ENCODE measurements at regions not wholly inside any gene's neighbourhood (a gene's known extent, or its start where the extent isn't known, plus 50 kb on each side); places are given as distances from the start of the nearest gene placed in this dataset.

GRCh38 chr9:73780916-73781315 is 629.3 kb downstream of the ANXA1 start:
- H3K9me3 Mint-ChIP-seq = peaks cover 11% of the 10 kb centered on the region
- no peaks in the 10 kb centered on the region for H3K4me1 Mint-ChIP-seq
- H3K36me3 Mint-ChIP-seq = no peaks in the 10 kb centered on the region
- no peak overlapping the region for H3K4me3 Mint-ChIP-seq
- H3K27ac Mint-ChIP-seq = no peak overlapping the region
- TF ChIP-seq CTCF (IDR thresholded peaks at IDR 0.05; ENCODE audit: unreplicated experiment) = no peak
- DNase-seq (ENCODE audit: low spot score in 2 of 2, unreplicated experiment in 2 of 2) = no peak
- no peaks in the 10 kb centered on the region for H3K27me3 Mint-ChIP-seq (ENCODE audit: low read depth)

- Mint-ChIP-seq H3K4me1 (no peaks in the 10 kb centered on the region), H3K36me3 (no peaks in the 10 kb centered on the region), H3K4me3 (no peak overlapping the region), H3K9me3 (peaks cover 24% of the 10 kb centered on the region), H3K27me3 (ENCODE audit: low read depth) (no peaks in the 10 kb centered on the region), H3K27ac (no peak overlapping the region)
- no peak for DNase-seq (ENCODE audit: low spot score in 2 of 2, unreplicated experiment in 2 of 2)
- TF ChIP-seq CTCF (IDR thresholded peaks at IDR 0.05; ENCODE audit: unreplicated experiment) = no peak
Measured at GRCh38 chr9:73782166-73782565, 630.5 kb downstream of the ANXA1 start.

- Mint-ChIP-seq H3K27me3 (ENCODE audit: low read depth) (no peaks in the 10 kb centered on the region), H3K9me3 (peaks cover 17% of the 10 kb centered on the region), H3K4me1 (no peaks in the 10 kb centered on the region), H3K36me3 (no peaks in the 10 kb centered on the region), H3K27ac (no peak overlapping the region), H3K4me3 (no peak overlapping the region)
- TF ChIP-seq CTCF (IDR thresholded peaks at IDR 0.05; ENCODE audit: unreplicated experiment) = no peak
- no peak for DNase-seq (ENCODE audit: low spot score in 2 of 2, unreplicated experiment in 2 of 2)
Measured at GRCh38 chr9:73799446-73799845, 647.8 kb downstream of the ANXA1 start.

GRCh38 chr9:73805111-73805510 is 653.4 kb downstream of the ANXA1 start:
- Mint-ChIP-seq H3K4me3 (no peak overlapping the region), H3K36me3 (no peaks in the 10 kb centered on the region), H3K27ac (no peak overlapping the region), H3K4me1 (peaks cover 9% of the 10 kb centered on the region), H3K9me3 (peaks cover 14% of the 10 kb centered on the region), H3K27me3 (ENCODE audit: low read depth) (no peaks in the 10 kb centered on the region)
- DNase-seq (ENCODE audit: low spot score in 2 of 2, unreplicated experiment in 2 of 2) = no peak
- no peak for TF ChIP-seq CTCF (IDR thresholded peaks at IDR 0.05; ENCODE audit: unreplicated experiment)

GRCh38 chr9:73805853-73806458 is 654.3 kb downstream of the ANXA1 start:
- DNase-seq (ENCODE audit: low spot score in 2 of 2, unreplicated experiment in 2 of 2) = no peak
- H3K27ac Mint-ChIP-seq = no peak overlapping the region
- no peaks in the 10 kb centered on the region for H3K27me3 Mint-ChIP-seq (ENCODE audit: low read depth)
- H3K4me3 Mint-ChIP-seq = no peak overlapping the region
- peaks cover 7% of the 10 kb centered on the region for H3K9me3 Mint-ChIP-seq
- no peaks in the 10 kb centered on the region for H3K36me3 Mint-ChIP-seq
- H3K4me1 Mint-ChIP-seq = peaks cover 11% of the 10 kb centered on the region
- TF ChIP-seq CTCF (IDR thresholded peaks at IDR 0.05; ENCODE audit: unreplicated experiment) = no peak

GRCh38 chr9:73806876-73807275 is 655.2 kb downstream of the ANXA1 start:
- no peak overlapping the region for H3K4me3 Mint-ChIP-seq
- no peak for DNase-seq (ENCODE audit: low spot score in 2 of 2, unreplicated experiment in 2 of 2)
- TF ChIP-seq CTCF (IDR thresholded peaks at IDR 0.05; ENCODE audit: unreplicated experiment) = no peak
- H3K27ac Mint-ChIP-seq = no peak overlapping the region
- no peaks in the 10 kb centered on the region for H3K27me3 Mint-ChIP-seq (ENCODE audit: low read depth)
- no peaks in the 10 kb centered on the region for H3K9me3 Mint-ChIP-seq
- H3K4me1 Mint-ChIP-seq = peaks cover 11% of the 10 kb centered on the region
- H3K36me3 Mint-ChIP-seq = no peaks in the 10 kb centered on the region
